PC-9 (cell line): ENCODE measurements at regions not wholly inside any gene's neighbourhood (a gene's known extent, or its start where the extent isn't known, plus 50 kb on each side); places are given as distances from the start of the nearest gene placed in this dataset.

Source experiments
- BruUV-seq: library from RNA; stranded (reverse); fragments of 400-500 nt; replicated peaks from 2 replicates; lab custom pipeline; 2021; lab: Mats Ljungman, UMichigan
- CTCF ChIA-PET: fragments of 300-600 bp; sonication (Branson Sonifier 250); formaldehyde crosslinking; loops from one replicate; lab custom pipeline; 2022; ENCODE audit warnings: antibody characterized with exemption; lab: Charles Lee
- POLR2A ChIA-PET: fragments of 300-600 bp; sonication (Branson Sonifier 250); formaldehyde crosslinking; loops from one replicate; lab custom pipeline; 2022; ENCODE audit warnings: antibody characterized with exemption; ENCODE audit not compliant: unreplicated experiment; lab: Charles Lee
- DNase-seq, 2 experiments: peaks; one replicate each; pipeline versions ENCODE4 v3.0.0 to v3.0.0-alpha.2; 2015 to 2022; ENCODE audit warnings: mixed read lengths in 1 of 2
- H2AFZ ChIP-seq: fragments of 200-600 bp; sonication (generic); 2 replicates; pipeline ENCODE4 v1.8.1; 2017; ENCODE audit warnings: antibody characterized with exemption
- H3F3A ChIP-seq: fragments of 200-600 bp; sonication (generic); 2 replicates; pipeline ENCODE4 v1.8.1; 2017; ENCODE audit warnings: antibody characterized with exemption, mild to moderate bottlenecking, low read depth; ENCODE audit not compliant: insufficient read depth
- H3K27ac ChIP-seq: fragments of 200-600 bp; sonication (generic); 2 replicates; pipeline ENCODE4 v1.6.1; 2016; ENCODE audit warnings: mixed run types
- H3K27me3 ChIP-seq: fragments of 200-600 bp; sonication (generic); 2 replicates; pipeline ENCODE4 v1.6.1; 2016; ENCODE audit warnings: low read depth, mixed run types; ENCODE audit not compliant: insufficient read depth
- H3K36me3 ChIP-seq: fragments of 200-600 bp; sonication (generic); 2 replicates; pipeline ENCODE4 v1.6.1; 2016; ENCODE audit warnings: low read depth, mixed run types
- H3K4me1 ChIP-seq: fragments of 200-600 bp; sonication (generic); replicated peaks from 2 replicates; pipeline ENCODE4 v1.6.1; 2016; ENCODE audit warnings: mixed run types; ENCODE audit not compliant: insufficient read depth
- H3K4me2 ChIP-seq: fragments of 200-600 bp; sonication (generic); 2 replicates; pipeline ENCODE4 v1.6.1; 2017; ENCODE audit warnings: mixed run types
- H3K4me3 ChIP-seq: fragments of 200-600 bp; sonication (generic); 2 replicates; pipeline ENCODE4 v1.6.1; 2016; ENCODE audit warnings: mixed run types
- H3K79me2 ChIP-seq: fragments of 200-600 bp; sonication (generic); 2 replicates; pipeline ENCODE4 v1.6.1; 2017; ENCODE audit warnings: low read depth, mixed run types
- H3K9me2 ChIP-seq: fragments of 200-600 bp; sonication (generic); 2 replicates; pipeline ENCODE4 v1.8.1; 2017; ENCODE audit warnings: mild to moderate bottlenecking; ENCODE audit not compliant: insufficient read depth
- H3K9me3 ChIP-seq: fragments of 200-600 bp; sonication (generic); 2 replicates; pipeline ENCODE4 v1.8.1; 2016; ENCODE audit warnings: low read depth; ENCODE audit not compliant: insufficient read depth
- H4K20me1 ChIP-seq: fragments of 200-600 bp; sonication (generic); 2 replicates; pipeline ENCODE4 v1.8.1; 2017; ENCODE audit not compliant: insufficient read depth
- EZH2 ChIP-seq: fragments of 200-600 bp; sonication (generic); IDR thresholded peaks from 2 replicates; pipeline ENCODE4 v1.8.0; 2017; ENCODE audit warnings: antibody characterized with exemption, low read depth
- intact Hi-C: fragments of 100-400 bp; cut with micrococcal nuclease; formaldehyde crosslinking; loops from one replicate; pipeline ENCODE4 v1.10.0; 2022; ENCODE audit not compliant: unreplicated experiment
- TF ChIP-seq, protein P1 (sequence below): fragments of 200-600 bp; sonication (generic); conservative IDR thresholded peaks from 2 replicates; pipeline ENCODE4 v1.6.1; 2017; ENCODE audit warnings: mixed run types, antibody characterized with exemption, mild to moderate bottlenecking, moderate library complexity

DNA sequence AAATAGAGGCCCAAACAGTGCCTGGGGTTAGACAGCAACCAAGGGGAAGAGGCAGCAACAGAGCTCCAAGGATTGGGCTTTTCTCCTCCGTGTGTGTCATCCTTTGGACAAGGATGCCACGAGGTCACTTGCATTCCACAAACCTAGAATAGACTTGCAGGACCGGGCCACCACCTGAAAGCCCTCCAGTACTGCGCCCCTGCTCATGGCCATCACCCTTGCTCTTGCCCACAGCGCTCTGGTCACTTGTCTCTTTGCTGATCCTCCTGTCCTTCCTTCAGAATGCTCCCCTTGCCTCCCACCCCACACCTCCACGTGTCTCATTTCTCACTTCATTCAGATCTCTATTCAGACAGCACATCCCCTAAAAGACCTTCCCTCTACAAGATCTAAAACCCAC is 247.4 kb downstream of the MATN1 start:
- Histone ChIP-seq H3K27ac (no peak overlapping the region), H3K9me3 (no peaks in the 10 kb centered on the region), H3K4me2 (no peak overlapping the region), H3K4me3 (no peak overlapping the region), H3F3A (no peaks in the 10 kb centered on the region), H3K36me3 (no peaks in the 10 kb centered on the region), H3K9me2 (no peaks in the 10 kb centered on the region), H3K79me2 (no peaks in the 10 kb centered on the region), H2AFZ (no peak overlapping the region), H3K27me3 (no peaks in the 10 kb centered on the region), H4K20me1 (no peaks in the 10 kb centered on the region), H3K4me1 (no peaks in the 10 kb centered on the region)
- intact Hi-C loops, result no loop called here
- POLR2A ChIA-PET, result no interaction called here
- no peak for TF ChIP-seq EZH2
- TF ChIP-seq, protein P1, sequence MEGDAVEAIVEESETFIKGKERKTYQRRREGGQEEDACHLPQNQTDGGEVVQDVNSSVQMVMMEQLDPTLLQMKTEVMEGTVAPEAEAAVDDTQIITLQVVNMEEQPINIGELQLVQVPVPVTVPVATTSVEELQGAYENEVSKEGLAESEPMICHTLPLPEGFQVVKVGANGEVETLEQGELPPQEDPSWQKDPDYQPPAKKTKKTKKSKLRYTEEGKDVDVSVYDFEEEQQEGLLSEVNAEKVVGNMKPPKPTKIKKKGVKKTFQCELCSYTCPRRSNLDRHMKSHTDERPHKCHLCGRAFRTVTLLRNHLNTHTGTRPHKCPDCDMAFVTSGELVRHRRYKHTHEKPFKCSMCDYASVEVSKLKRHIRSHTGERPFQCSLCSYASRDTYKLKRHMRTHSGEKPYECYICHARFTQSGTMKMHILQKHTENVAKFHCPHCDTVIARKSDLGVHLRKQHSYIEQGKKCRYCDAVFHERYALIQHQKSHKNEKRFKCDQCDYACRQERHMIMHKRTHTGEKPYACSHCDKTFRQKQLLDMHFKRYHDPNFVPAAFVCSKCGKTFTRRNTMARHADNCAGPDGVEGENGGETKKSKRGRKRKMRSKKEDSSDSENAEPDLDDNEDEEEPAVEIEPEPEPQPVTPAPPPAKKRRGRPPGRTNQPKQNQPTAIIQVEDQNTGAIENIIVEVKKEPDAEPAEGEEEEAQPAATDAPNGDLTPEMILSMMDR, result no peak
- CTCF ChIA-PET, result no interaction called here
- no TSS peak for BruUV-seq
- no peak for DNase-seq

DNA sequence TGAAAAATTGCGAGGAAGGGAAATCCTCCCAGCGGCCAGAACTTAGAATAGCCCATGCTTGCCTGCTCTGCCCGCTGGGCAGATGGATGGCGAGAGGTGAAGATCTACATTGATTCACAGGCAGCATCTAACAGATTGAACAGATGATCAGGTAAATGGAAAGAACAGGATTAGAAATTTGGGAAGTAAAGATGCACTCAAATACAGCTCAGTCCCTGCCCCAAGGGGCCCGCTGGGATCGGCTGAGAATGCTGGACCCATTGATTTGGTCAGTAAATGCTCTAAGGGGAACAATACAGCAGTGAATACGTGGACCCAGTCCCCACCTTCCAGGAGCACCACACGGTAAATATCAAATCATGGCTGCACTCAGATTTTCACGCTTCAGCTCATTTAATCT is 248.2 kb downstream of the MATN1 start:
- Histone ChIP-seq H3K4me2 (no peak overlapping the region), H3K36me3 (no peaks in the 10 kb centered on the region), H2AFZ (no peak overlapping the region), H3K4me3 (no peak overlapping the region), H3F3A (no peaks in the 10 kb centered on the region), H3K9me2 (no peaks in the 10 kb centered on the region), H4K20me1 (no peaks in the 10 kb centered on the region), H3K27me3 (no peaks in the 10 kb centered on the region), H3K9me3 (no peaks in the 10 kb centered on the region), H3K79me2 (no peaks in the 10 kb centered on the region), H3K27ac (no peak overlapping the region), H3K4me1 (no peaks in the 10 kb centered on the region)
- TF ChIP-seq, protein P1, result no peak
- TF ChIP-seq EZH2, result no peak
- BruUV-seq, result no TSS peak
- DNase-seq, result no peak
- intact Hi-C loops, result no loop called here
- ChIA-PET CTCF (no interaction called here), POLR2A (no interaction called here)

DNA sequence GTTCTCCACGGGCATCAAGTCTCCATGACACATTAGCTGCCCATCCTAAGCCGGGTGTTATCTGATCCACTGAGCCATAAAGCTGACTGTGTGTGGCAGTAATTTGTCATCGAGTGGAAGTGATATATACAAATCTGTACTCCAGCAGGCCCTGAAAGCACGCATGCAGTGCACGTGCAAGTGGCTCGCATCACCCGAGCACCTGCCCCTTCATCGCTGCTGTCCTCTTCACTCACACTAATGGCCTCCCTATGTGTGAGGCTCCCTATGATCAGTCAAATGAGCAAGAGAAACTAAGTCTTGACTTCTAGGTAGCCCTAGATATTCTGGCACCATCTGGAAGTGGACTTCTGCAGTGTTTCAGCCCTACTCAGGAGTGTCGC is 248.6 kb downstream of the MATN1 start:
- CTCF ChIA-PET, result no interaction called here
- no TSS peak for BruUV-seq
- no peaks in the 10 kb centered on the region for H3K9me2 ChIP-seq

More for the DNA sequence above, 248.6 kb downstream of the MATN1 start:
- no peaks in the 10 kb centered on the region for H4K20me1 ChIP-seq
- no peak overlapping the region for H3K27ac ChIP-seq
- intact Hi-C loops, result no loop called here
- H3F3A ChIP-seq, result no peaks in the 10 kb centered on the region
- H3K4me3 ChIP-seq, result no peak overlapping the region
- TF ChIP-seq, protein P1, result no peak
- no peak for TF ChIP-seq EZH2
- no peaks in the 10 kb centered on the region for H3K36me3 ChIP-seq
- no peak for DNase-seq
- no peaks in the 10 kb centered on the region for H3K4me1 ChIP-seq
- H3K9me3 ChIP-seq, result no peaks in the 10 kb centered on the region
- no peaks in the 10 kb centered on the region for H3K79me2 ChIP-seq
- H3K4me2 ChIP-seq, result no peak overlapping the region
- no peaks in the 10 kb centered on the region for H3K27me3 ChIP-seq
- no peak overlapping the region for H2AFZ ChIP-seq
- POLR2A ChIA-PET, result no interaction called here
